IMR-90 (cell line): ENCODE measurements at regions not wholly inside any gene's neighbourhood (a gene's known extent, or its start where the extent isn't known, plus 50 kb on each side); places are given as distances from the start of the nearest gene placed in this dataset.
A peak's percentile ranks its signal among the peaks of the same experiment; 100 is the strongest.

Experiments
- ATAC-seq: fragments of 200-7000 bp; cut with Tn5 transposase; 2 replicates; pipeline ENCODE4 v1.9.1; 2020; ENCODE audit warnings: low read depth, mild to moderate bottlenecking, moderate library complexity
- BruUV-seq: library from RNA; stranded (reverse); fragments of 400-500 nt; replicated peaks from 2 replicates; lab custom pipeline; 2021; lab: Mats Ljungman, UMichigan
- CTCF ChIA-PET: fragments of 300-600 bp; formaldehyde crosslinking; extraction: SDS; loops from one replicate; lab custom pipeline; 2021; ENCODE audit warnings: antibody characterized with exemption; lab: Yijun Ruan, JAX
- POLR2A ChIA-PET: fragments of 300-600 bp; sonication (Branson Sonifier 250); formaldehyde crosslinking; loops from one replicate; lab custom pipeline; 2022; ENCODE audit warnings: antibody characterized with exemption; ENCODE audit not compliant: unreplicated experiment; lab: Charles Lee
- DNase-seq: peaks from one replicate; pipeline ENCODE4 v3.0.0; 2013
- H2AFZ ChIP-seq: replicated peaks from 2 replicates; pipeline ENCODE3; 2013; ENCODE audit warnings: low read length, mild to moderate bottlenecking; ENCODE audit not compliant: poor library complexity
- H2AK5ac ChIP-seq: 2 replicates; pipeline ENCODE4 v1.6.1; 2013; ENCODE audit warnings: low read depth, low read length, inconsistent platforms
- H2AK9ac ChIP-seq: replicated peaks from 2 replicates; pipeline ENCODE3; 2013; ENCODE audit warnings: mild to moderate bottlenecking, low read depth, low read length, moderate library complexity; ENCODE audit not compliant: poor library complexity
- H2BK120ac ChIP-seq: 2 replicates; pipeline ENCODE4 v1.6.1; 2013; ENCODE audit warnings: low read depth, low read length, inconsistent platforms
- H2BK15ac ChIP-seq: 3 replicates; pipeline ENCODE4 v1.6.1; 2013; ENCODE audit warnings: low read depth, low read length, inconsistent platforms
- H2BK20ac ChIP-seq: 2 replicates; pipeline ENCODE4 v1.6.1; 2013; ENCODE audit warnings: low read depth, mild to moderate bottlenecking, inconsistent platforms, low read length, moderate library complexity
- H2BK5ac ChIP-seq: 2 replicates; pipeline ENCODE4 v1.6.1; 2013; ENCODE audit warnings: mild to moderate bottlenecking, low read depth, low read length, inconsistent platforms; ENCODE audit not compliant: poor library complexity, severe bottlenecking
- H3K14ac ChIP-seq: replicated peaks from 2 replicates; pipeline ENCODE4 v1.6.1; 2013; ENCODE audit warnings: low read depth, low read length, inconsistent platforms
- H3K18ac ChIP-seq: 2 replicates; pipeline ENCODE4 v1.6.1; 2013; ENCODE audit warnings: low read depth, low read length, control low read depth
- H3K23ac ChIP-seq: 2 replicates; pipeline ENCODE4 v1.6.1; 2013; ENCODE audit warnings: low read depth, low read length, inconsistent platforms
- H3K27ac ChIP-seq: 2 replicates; pipeline ENCODE4 v1.5.1; 2013; ENCODE audit warnings: mild to moderate bottlenecking, control low read depth, low read length; ENCODE audit not compliant: insufficient read depth
- H3K27me3 ChIP-seq: 2 replicates; pipeline ENCODE4 v1.6.1; 2013; ENCODE audit warnings: low read length; ENCODE audit not compliant: control insufficient read depth, insufficient read depth
- H3K36me3 ChIP-seq: 2 replicates; pipeline ENCODE4 v1.6.1; 2013; ENCODE audit warnings: low read length, mixed read lengths; ENCODE audit not compliant: control insufficient read depth, insufficient read depth
- H3K4ac ChIP-seq: 2 replicates; pipeline ENCODE4 v1.6.1; 2013; ENCODE audit warnings: low read depth, low read length, inconsistent platforms
- H3K4me1 ChIP-seq: 2 replicates; pipeline ENCODE4 v1.6.1; 2013; ENCODE audit warnings: low read length, mixed read lengths; ENCODE audit not compliant: control insufficient read depth, insufficient read depth
- H3K4me2 ChIP-seq: 2 replicates; pipeline ENCODE4 v1.6.1; 2013; ENCODE audit warnings: low read depth, mild to moderate bottlenecking, control low read depth, low read length, moderate library complexity
- H3K4me3 ChIP-seq: 2 replicates; pipeline ENCODE4 v1.5.1; 2013; ENCODE audit warnings: low read depth, mild to moderate bottlenecking, control low read depth, low read length, moderate library complexity; ENCODE audit not compliant: insufficient read depth
- H3K56ac ChIP-seq: 2 replicates; pipeline ENCODE4 v1.6.1; 2013; ENCODE audit warnings: low read length, inconsistent platforms; ENCODE audit not compliant: insufficient read depth; ENCODE audit errors: extremely low read depth
- H3K79me1 ChIP-seq, 2 experiments: 2 replicates each; pipeline ENCODE4 v1.6.1; 2013; ENCODE audit warnings: low read length in 2 of 2, inconsistent platforms in 1 of 2, low read depth in 1 of 2
- H3K9ac ChIP-seq: 2 replicates; pipeline ENCODE4 v1.6.1; 2013; ENCODE audit warnings: low read depth, low read length, control low read depth
- H3K9me1 ChIP-seq: 2 replicates; pipeline ENCODE4 v1.6.1; 2013; ENCODE audit warnings: low read length, inconsistent platforms; ENCODE audit not compliant: insufficient read depth
- H3K9me3 ChIP-seq: 2 replicates; pipeline ENCODE4 v1.6.1; 2013; ENCODE audit warnings: low read length; ENCODE audit not compliant: control insufficient read depth, insufficient read depth
- H4K20me1 ChIP-seq: 2 replicates; pipeline ENCODE4 v1.6.1; 2013; ENCODE audit warnings: low read length, inconsistent platforms; ENCODE audit not compliant: insufficient read depth
- H4K5ac ChIP-seq: 2 replicates; pipeline ENCODE4 v1.6.1; 2013; ENCODE audit warnings: mild to moderate bottlenecking, low read depth, low read length, control low read depth
- H4K8ac ChIP-seq, 2 experiments: 2 replicates each; pipeline ENCODE4 v1.6.1; 2013; ENCODE audit warnings: low read depth in 2 of 2, low read length in 2 of 2, control low read depth in 1 of 2, inconsistent platforms in 1 of 2
- H4K91ac ChIP-seq: 2 replicates; pipeline ENCODE4 v1.6.1; 2013; ENCODE audit warnings: low read depth, low read length, inconsistent platforms; ENCODE audit not compliant: insufficient read depth
- BHLHE40 ChIP-seq: fragments of 150-350 bp; IDR thresholded peaks from 2 replicates; pipeline ENCODE4 v1.6.1; 2016; ENCODE audit warnings: mild to moderate bottlenecking, low read depth, low read length
- CEBPB ChIP-seq: IDR thresholded peaks from 2 replicates; pipeline ENCODE4 v1.6.1; 2012; ENCODE audit warnings: low read depth, low read length, improper control_type of control experiment
- CHD1 ChIP-seq: IDR thresholded peaks from 2 replicates; pipeline ENCODE4 v1.6.1; 2012; ENCODE audit warnings: low read depth, low read length, improper control_type of control experiment
- CTCF ChIP-seq: conservative IDR thresholded peaks from 2 replicates; pipeline ENCODE4 v1.5.1; 2012; ENCODE audit warnings: mild to moderate bottlenecking, low read depth, low read length, improper control_type of control experiment
- MAFK ChIP-seq: IDR thresholded peaks from 2 replicates; pipeline ENCODE4 v1.6.1; 2012; ENCODE audit warnings: low read depth, low read length, improper control_type of control experiment
- MAZ ChIP-seq: IDR thresholded peaks from 2 replicates; pipeline ENCODE4 v1.6.1; 2012; ENCODE audit warnings: low read depth, mild to moderate bottlenecking, low read length, improper control_type of control experiment, moderate library complexity, borderline replicate concordance
- MXI1 ChIP-seq: IDR thresholded peaks from 2 replicates; pipeline ENCODE4 v1.6.1; 2012; ENCODE audit warnings: low read depth, mild to moderate bottlenecking, low read length, moderate library complexity, borderline replicate concordance
- NFE2L2 ChIP-seq: fragments of 150-350 bp; IDR thresholded peaks from 2 replicates; pipeline ENCODE4 v1.6.1; 2016; ENCODE audit warnings: low read depth, mild to moderate bottlenecking, low read length
- POLR2A ChIP-seq: IDR thresholded peaks from 2 replicates; pipeline ENCODE4 v1.6.1; 2012; ENCODE audit warnings: mild to moderate bottlenecking, low read depth, low read length
- RAD21 ChIP-seq: IDR thresholded peaks from 2 replicates; pipeline ENCODE4 v1.6.1; 2012; ENCODE audit warnings: low read length, improper control_type of control experiment
- RCOR1 ChIP-seq: IDR thresholded peaks from 2 replicates; pipeline ENCODE4 v1.6.1; 2012; ENCODE audit warnings: mild to moderate bottlenecking, low read length, improper control_type of control experiment; ENCODE audit not compliant: insufficient replicate concordance
- SMC3 ChIP-seq: fragments of 150-350 bp; IDR thresholded peaks from 2 replicates; pipeline ENCODE4 v1.6.1; 2016; ENCODE audit warnings: low read depth, mild to moderate bottlenecking, antibody characterized with exemption, low read length, moderate library complexity
- WGBS, 2 experiments: methylation state at CpG; one replicate each; pipeline versions ENCODE4 v1.1.5 to v1.1.7; 2013; ENCODE audit warnings: missing lambda C conversion rate in 2 of 2; ENCODE audit not compliant: insufficient read length in 1 of 2; ENCODE audit errors: extremely low coverage in 2 of 2; 5-methylcytosine and 5-hydroxymethylcytosine counted together
- dilution Hi-C: fragments of 300-500 bp; cut with HindIII; formaldehyde crosslinking; loops from one replicate; pipeline ENCODE4 v1.14.3; 2018; ENCODE audit warnings: low sequenced_read_pairs; ENCODE audit not compliant: unreplicated experiment
- in situ Hi-C: fragments of 300-500 bp; cut with MboI; formaldehyde crosslinking; loops from 3 replicates; pipeline ENCODE4 v1.14.3; 2019; ENCODE audit warnings: low sequenced_read_pairs, inconsistent platforms, mixed read lengths
- intact Hi-C: fragments of 100-400 bp; cut with micrococcal nuclease; formaldehyde crosslinking; loops from 2 replicates; pipeline ENCODE4 v1.10.0; 2022
- TF ChIP-seq, protein P1 (sequence below): fragments of 150-350 bp; IDR thresholded peaks from 2 replicates; pipeline ENCODE4 v1.6.1; 2016; ENCODE audit warnings: low read depth, mild to moderate bottlenecking, low read length, moderate library complexity, borderline replicate concordance
- TF ChIP-seq, protein P2 (sequence below): fragments of 150-350 bp; IDR thresholded peaks from 2 replicates; pipeline ENCODE4 v1.6.1; 2017; ENCODE audit warnings: mild to moderate bottlenecking, antibody characterized with exemption, low read length, low read depth

- peak overlapping the region; percentile 14; the same call in 1 of the 2 replicates for H3K14ac ChIP-seq
- DNase-seq (peak; percentile 13), ATAC-seq (no peak)
- 80% methylated on average over 1 of the region's 11 CpGs; no CpG with 5 or more reads in 1 of the 2 experiments for WGBS, 2 experiments
- H3K18ac ChIP-seq, result peak overlapping the region; percentile 11
- H3K79me1 ChIP-seq, result no peaks in the 10 kb centered on the region
- ChIA-PET CTCF (interaction anchor here (1.0 kb wide), 1 partner anchor 144 kb away, joined by 4 read pairs; no protein-coding TSS in a partner anchor), POLR2A (no interaction called here)
- dilution Hi-C loops, result no loop called here
- peak overlapping the region; percentile 38 for H2BK120ac ChIP-seq
- H4K8ac ChIP-seq, result peak overlapping the region; percentile 7 to 16
- H3K36me3 ChIP-seq, result no peaks in the 10 kb centered on the region
- no peak overlapping the region for H3K23ac ChIP-seq
- no peaks in the 10 kb centered on the region for H3K9me3 ChIP-seq
- in situ Hi-C loops, result no loop called here
- H3K4me2 ChIP-seq, result no peak overlapping the region
- H2BK20ac ChIP-seq, result peak overlapping the region; percentile 69
- peak overlapping the region; percentile 0 for H3K4ac ChIP-seq
- no peak overlapping the region for H3K56ac ChIP-seq
- H2BK15ac ChIP-seq, result peak overlapping the region; percentile 27; the same call in 1 of the 3 replicates
- peak overlapping the region; percentile 8 for H2BK5ac ChIP-seq
- H2AK5ac ChIP-seq, result peak overlapping the region; percentile 5; the same call in 1 of the 2 replicates
- peak overlapping the region; percentile 64; the same call in 1 of the 2 replicates for H4K91ac ChIP-seq
- no peaks in the 10 kb centered on the region for H4K20me1 ChIP-seq
- no peak overlapping the region for H2AK9ac ChIP-seq
- intact Hi-C loops, result no loop called here
- H4K5ac ChIP-seq, result peak overlapping the region; percentile 45; the same call in 1 of the 2 replicates
- peaks cover 2% of the 10 kb centered on the region; the same call in 1 of the 2 replicates for H3K4me1 ChIP-seq
- BruUV-seq, result no TSS peak
- H3K9me1 ChIP-seq, result peaks cover 9% of the 10 kb centered on the region; the same call in 1 of the 2 replicates
- no peak overlapping the region for H3K4me3 ChIP-seq
- no peak overlapping the region for H2AFZ ChIP-seq
- no peak overlapping the region; the same call in 1 of the 2 replicates for H3K9ac ChIP-seq
- no peaks in the 10 kb centered on the region for H3K27me3 ChIP-seq
- H3K27ac ChIP-seq, result peak overlapping the region; percentile 39; the same call in 1 of the 2 replicates
- no peak for TF ChIP-seq SMC3
- no peak for TF ChIP-seq CTCF
- no peak for TF ChIP-seq RCOR1
- TF ChIP-seq NFE2L2, result peak; percentile 63
- TF ChIP-seq, protein P1, sequence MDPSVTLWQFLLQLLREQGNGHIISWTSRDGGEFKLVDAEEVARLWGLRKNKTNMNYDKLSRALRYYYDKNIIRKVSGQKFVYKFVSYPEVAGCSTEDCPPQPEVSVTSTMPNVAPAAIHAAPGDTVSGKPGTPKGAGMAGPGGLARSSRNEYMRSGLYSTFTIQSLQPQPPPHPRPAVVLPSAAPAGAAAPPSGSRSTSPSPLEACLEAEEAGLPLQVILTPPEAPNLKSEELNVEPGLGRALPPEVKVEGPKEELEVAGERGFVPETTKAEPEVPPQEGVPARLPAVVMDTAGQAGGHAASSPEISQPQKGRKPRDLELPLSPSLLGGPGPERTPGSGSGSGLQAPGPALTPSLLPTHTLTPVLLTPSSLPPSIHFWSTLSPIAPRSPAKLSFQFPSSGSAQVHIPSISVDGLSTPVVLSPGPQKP, result no peak
- no peak for TF ChIP-seq POLR2A
- no peak for TF ChIP-seq CEBPB
- no peak for TF ChIP-seq MAZ
- TF ChIP-seq BHLHE40, result no peak
- no peak for TF ChIP-seq CHD1
- TF ChIP-seq MXI1, result no peak
- no peak for TF ChIP-seq RAD21
- peak; percentile 99 for TF ChIP-seq MAFK
- TF ChIP-seq, protein P2, sequence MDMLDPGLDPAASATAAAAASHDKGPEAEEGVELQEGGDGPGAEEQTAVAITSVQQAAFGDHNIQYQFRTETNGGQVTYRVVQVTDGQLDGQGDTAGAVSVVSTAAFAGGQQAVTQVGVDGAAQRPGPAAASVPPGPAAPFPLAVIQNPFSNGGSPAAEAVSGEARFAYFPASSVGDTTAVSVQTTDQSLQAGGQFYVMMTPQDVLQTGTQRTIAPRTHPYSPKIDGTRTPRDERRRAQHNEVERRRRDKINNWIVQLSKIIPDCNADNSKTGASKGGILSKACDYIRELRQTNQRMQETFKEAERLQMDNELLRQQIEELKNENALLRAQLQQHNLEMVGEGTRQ, result no peak
These were observed 565.7 kb downstream of the METTL15 start for GRCh38 chr11:28673691-28674432.
